Stimulated activated CD4-positive, alpha-beta T cell treated with anti-CD3 and anti-CD28 coated beads, Interleukin-2, amount 100 ng/mL, for 24 hours (primary cell): ENCODE measurements at regions not wholly inside any gene's neighbourhood (a gene's known extent, or its start where the extent isn't known, plus 50 kb on each side); places are given as distances from the start of the nearest gene placed in this dataset.
A peak's percentile ranks its signal among the peaks of the same experiment; 100 is the strongest.

Experiments used
- DNase-seq, 2 donors: peaks; one replicate each; pipeline ENCODE4 v3.0.0-alpha.2; 2020

- no peak for DNase-seq
Measured at GRCh38 chr2:236965021-236965840, 120.5 kb upstream of the COPS8 start.

- no peak for DNase-seq
Measured at GRCh38 chr2:236965841-236966096, 119.9 kb upstream of the COPS8 start.

- no peak for DNase-seq
Measured at GRCh38 chr2:236967499-236967783, 118.2 kb upstream of the COPS8 start.

- DNase-seq, result peak in 1 of 2 donors; percentile 24
Measured at GRCh38 chr2:236968101-236968879, 117.4 kb upstream of the COPS8 start.

- no peak for DNase-seq
Measured at GRCh38 chr2:236968880-236969534, 116.7 kb upstream of the COPS8 start.

GRCh38 chr2:236969767-236970655 lies 115.7 kb upstream of the COPS8 start:
- peak; percentile 26 to 29 for DNase-seq

- no peak for DNase-seq
Measured at GRCh38 chr2:236970656-236971010, 115.1 kb upstream of the COPS8 start.

- DNase-seq, result no peak
Measured at GRCh38 chr2:236971131-236971821, 114.4 kb upstream of the COPS8 start.

GRCh38 chr2:236971919-236972381 lies 113.7 kb upstream of the COPS8 start:
- no peak for DNase-seq

GRCh38 chr2:236972491-236973342 lies 113.0 kb upstream of the COPS8 start:
- DNase-seq, result no peak

GRCh38 chr2:236973343-236973980 lies 112.2 kb upstream of the COPS8 start:
- DNase-seq, result no peak

- no peak for DNase-seq
Measured at GRCh38 chr2:236974148-236974547, 111.5 kb upstream of the COPS8 start.

GRCh38 chr2:236974752-236975151 lies 110.9 kb upstream of the COPS8 start:
- DNase-seq, result no peak

GRCh38 chr2:236975766-236976165 lies 109.9 kb upstream of the COPS8 start:
- DNase-seq, result no peak

GRCh38 chr2:236976266-236977062 lies 109.2 kb upstream of the COPS8 start:
- DNase-seq, result no peak

- no peak for DNase-seq
Measured at GRCh38 chr2:236977063-236977851, 108.4 kb upstream of the COPS8 start.

GRCh38 chr2:236977852-236978398 lies 107.8 kb upstream of the COPS8 start:
- no peak for DNase-seq

GRCh38 chr2:236979664-236980063 lies 106.0 kb upstream of the COPS8 start:
- DNase-seq, result no peak

- DNase-seq, result no peak
Measured at GRCh38 chr2:236980961-236981360, 104.7 kb upstream of the COPS8 start.
